HepG2 (cell line): ENCODE measurements at regions not wholly inside any gene's neighbourhood (a gene's known extent, or its start where the extent isn't known, plus 50 kb on each side); places are given as distances from the start of the nearest gene placed in this dataset.

ENCODE experiments used
- ATAC-seq: fragments of 200-7000 bp; cut with Tn5 transposase; 3 replicates; pipeline ENCODE4 v1.9.1; 2020; ENCODE audit warnings: mild to moderate bottlenecking, moderate library complexity
- BruUV-seq: library from RNA; stranded (reverse); fragments of 400-500 nt; replicated peaks from 2 replicates; lab custom pipeline; 2021; lab: Mats Ljungman, UMichigan
- CTCF ChIA-PET: fragments of 300-600 bp; formaldehyde crosslinking; extraction: SDS; loops from one replicate; lab custom pipeline; 2021; ENCODE audit warnings: low total read pairs, inconsistent platforms, low intra/inter-chr PET ratio; lab: Yijun Ruan, JAX
- POLR2A ChIA-PET: fragments of 350-600 bp; sonication (Branson Sonifier 250); formaldehyde crosslinking; loops from one replicate; lab custom pipeline; 2020; ENCODE audit warnings: antibody characterized with exemption, inconsistent platforms; lab: Yijun Ruan, JAX
- DNase-seq: peaks from one replicate; pipeline ENCODE4 v3.0.0-alpha.2; 2015; ENCODE audit warnings: low spot score
- FAIRE-seq: peaks from 3 replicates; lab custom pipeline; 2011; peaks lifted over from hg19 to GRCh38; lab: Jason Lieb, UNC
- H2AFZ ChIP-seq: one replicate; pipeline ENCODE4 v1.6.1; 2011; ENCODE audit warnings: low read length, inconsistent platforms
- H3K27ac ChIP-seq: fragments of 300-600 bp; 3 replicates; pipeline ENCODE4 v1.8.0; 2011; ENCODE audit warnings: mixed run types, mild to moderate bottlenecking, mixed read lengths, low read length, inconsistent platforms; ENCODE audit not compliant: insufficient read depth; ENCODE audit errors: extremely low read length
- H3K27me3 ChIP-seq, 2 experiments: fragments of 200-600 bp in 1 of 2; 2 replicates in 1 of 2; 3 replicates in 1 of 2; pipeline versions ENCODE4 v1.6.0 to v1.8.0; 2011; ENCODE audit warnings: low read length in 2 of 2, mild to moderate bottlenecking in 2 of 2, moderate library complexity in 2 of 2, inconsistent platforms in 1 of 2; ENCODE audit not compliant: insufficient read depth in 2 of 2, control insufficient read depth in 1 of 2
- H3K36me3 ChIP-seq, 2 experiments: fragments of 200-600 bp in 1 of 2; replicated peaks in 1 of 2; 2 replicates in 1 of 2; 3 replicates in 1 of 2; pipeline versions ENCODE4 v1.5.1 to v1.8.0; 2011; ENCODE audit warnings: low read length in 2 of 2, inconsistent platforms in 1 of 2; ENCODE audit not compliant: insufficient read depth in 2 of 2, control insufficient read depth in 1 of 2
- H3K4me1 ChIP-seq: 2 replicates; pipeline ENCODE4 v1.5.1; 2012; ENCODE audit warnings: low read length, inconsistent platforms; ENCODE audit not compliant: insufficient read depth
- H3K4me2 ChIP-seq: 2 replicates; pipeline ENCODE4 v1.6.0; 2011; ENCODE audit warnings: low read depth, low read length, inconsistent platforms
- H3K4me3 ChIP-seq, 3 experiments: fragments of 200-600 bp in 1 of 3; sonication (generic), shearing (Covaris generic) in 1 of 3; replicated peaks in 1 of 3; 2 replicates each; pipeline ENCODE4 v1.5.1; 2011 to 2016; ENCODE audit warnings: low read length in 3 of 3, inconsistent platforms in 2 of 3, low read depth in 2 of 3, mild to moderate bottlenecking in 2 of 3, control low read depth in 1 of 3, mixed read lengths in 1 of 3; ENCODE audit not compliant: insufficient read depth in 1 of 3
- H3K79me2 ChIP-seq: one replicate; pipeline ENCODE4 v1.6.1; 2011; ENCODE audit warnings: low read length, inconsistent platforms; ENCODE audit not compliant: insufficient read depth
- H3K9ac ChIP-seq: 2 replicates; pipeline ENCODE4 v1.6.0; 2011; ENCODE audit warnings: mild to moderate bottlenecking, low read depth, low read length, inconsistent platforms; ENCODE audit not compliant: insufficient read depth
- H3K9me3 ChIP-seq: 2 replicates; pipeline ENCODE4 v1.5.1; 2012; ENCODE audit warnings: mild to moderate bottlenecking, low read length
- H4K20me1 ChIP-seq: 2 replicates; pipeline ENCODE4 v1.6.0; 2011; ENCODE audit warnings: inconsistent platforms, mild to moderate bottlenecking, low read length, moderate library complexity; ENCODE audit not compliant: insufficient read depth
- ATF7 ChIP-seq, 2 experiments: fragments of 450-650 bp in 1 of 2; sonication (generic) in 1 of 2; formaldehyde crosslinking in 1 of 2; IDR thresholded peaks; 2 replicates each; pipeline versions ENCODE4 v1.4.0 to v1.6.1; 2016 to 2020; ENCODE audit warnings: antibody characterized with exemption in 1 of 2, mild to moderate bottlenecking in 1 of 2, missing genetic modification reagents in 1 of 2
- CBX2 ChIP-seq, 2 experiments: fragments of 200-600 bp in 1 of 2; sonication (generic); formaldehyde crosslinking in 1 of 2; IDR thresholded peaks; 2 replicates each; pipeline versions ENCODE4 v1.7.0 to v1.8.1; 2018 to 2022; ENCODE audit warnings: low read depth in 2 of 2, low read length in 1 of 2, mild to moderate bottlenecking in 1 of 2, missing genetic modification reagents in 1 of 2
- CHD4 ChIP-seq: fragments of 200-600 bp; sonication (generic); IDR thresholded peaks from 2 replicates; pipeline ENCODE4 v1.7.0; 2017; ENCODE audit warnings: mild to moderate bottlenecking, low read length, borderline replicate concordance
- DNMT1 ChIP-seq: sonication (generic); formaldehyde crosslinking; IDR thresholded peaks from 2 replicates; pipeline ENCODE4 v1.5.1; 2020; ENCODE audit warnings: mild to moderate bottlenecking, missing genetic modification reagents
- HHEX ChIP-seq: IDR thresholded peaks from 2 replicates; pipeline ENCODE4 v1.6.1; 2016; ENCODE audit warnings: control low read depth
- IRF2 ChIP-seq: IDR thresholded peaks from 2 replicates; pipeline ENCODE4 v1.6.1; 2018; ENCODE audit warnings: missing genetic modification reagents, missing compliant biosample characterization
- MAFG ChIP-seq: sonication (generic); formaldehyde crosslinking; IDR thresholded peaks from 2 replicates; pipeline ENCODE4 v1.5.1; 2020; ENCODE audit warnings: mild to moderate bottlenecking, missing genetic modification reagents
- RXRA ChIP-seq: sonication (generic); formaldehyde crosslinking; IDR thresholded peaks from 2 replicates; pipeline ENCODE4 v1.5.1; 2020; ENCODE audit warnings: missing genetic modification reagents
- SSRP1 ChIP-seq: IDR thresholded peaks from 2 replicates; pipeline ENCODE4 v1.6.1; 2016; ENCODE audit warnings: control low read depth
- SYNCRIP ChIP-seq: fragments of 200-400 bp; formaldehyde crosslinking; IDR thresholded peaks from 2 replicates; pipeline ENCODE4 v1.6.1; 2018; ENCODE audit warnings: mild to moderate bottlenecking, low read depth, low read length; ENCODE audit not compliant: insufficient read depth
- TAF15 ChIP-seq: fragments of 200-400 bp; formaldehyde crosslinking; IDR thresholded peaks from one replicate; pipeline ENCODE4 v1.6.1; 2018; ENCODE audit warnings: mild to moderate bottlenecking, low read depth, low read length; ENCODE audit not compliant: poor library complexity, severe bottlenecking
- ZIK1 ChIP-seq: sonication (generic); formaldehyde crosslinking; IDR thresholded peaks from 2 replicates; pipeline ENCODE4 v1.5.0; 2020; ENCODE audit warnings: mild to moderate bottlenecking, low read depth, missing genetic modification reagents, borderline replicate concordance
- ZNF121 ChIP-seq: sonication (generic); formaldehyde crosslinking; IDR thresholded peaks from 2 replicates; pipeline ENCODE4 v1.5.0; 2020; ENCODE audit warnings: mild to moderate bottlenecking, missing genetic modification reagents
- ZNF292 ChIP-seq: sonication (generic); formaldehyde crosslinking; IDR thresholded peaks from 2 replicates; pipeline ENCODE4 v1.8.1; 2022; ENCODE audit warnings: mild to moderate bottlenecking, low read depth, missing genetic modification reagents, borderline replicate concordance
- ZNF30 ChIP-seq: sonication (generic); formaldehyde crosslinking; IDR thresholded peaks from 2 replicates; pipeline ENCODE4 v1.5.0; 2020; ENCODE audit warnings: mild to moderate bottlenecking, missing genetic modification reagents
- WGBS: methylation state at CpG from one replicate; pipeline ENCODE4 v1.1.6; 2017; ENCODE audit warnings: low lambda C conversion rate; 5-methylcytosine and 5-hydroxymethylcytosine counted together
- in situ Hi-C: cut with HindIII; loops from 2 replicates; pipeline ENCODE4 v1.10.0; 2017; ENCODE audit warnings: low pct_unique_long_range_greater_than_20kb; ENCODE audit not compliant: extremely low pct_ligation_motif_present
- intact Hi-C: fragments of 100-400 bp; cut with micrococcal nuclease; formaldehyde crosslinking; loops from one replicate; pipeline ENCODE4 v1.10.0; 2022; ENCODE audit not compliant: unreplicated experiment
- TF ChIP-seq, protein P1 (sequence below): sonication (generic); formaldehyde crosslinking; IDR thresholded peaks from one replicate; pipeline ENCODE4 v1.5.1; 2020; ENCODE audit warnings: mild to moderate bottlenecking, missing genetic modification reagents; ENCODE audit errors: not compliant biosample characterization

DNA sequence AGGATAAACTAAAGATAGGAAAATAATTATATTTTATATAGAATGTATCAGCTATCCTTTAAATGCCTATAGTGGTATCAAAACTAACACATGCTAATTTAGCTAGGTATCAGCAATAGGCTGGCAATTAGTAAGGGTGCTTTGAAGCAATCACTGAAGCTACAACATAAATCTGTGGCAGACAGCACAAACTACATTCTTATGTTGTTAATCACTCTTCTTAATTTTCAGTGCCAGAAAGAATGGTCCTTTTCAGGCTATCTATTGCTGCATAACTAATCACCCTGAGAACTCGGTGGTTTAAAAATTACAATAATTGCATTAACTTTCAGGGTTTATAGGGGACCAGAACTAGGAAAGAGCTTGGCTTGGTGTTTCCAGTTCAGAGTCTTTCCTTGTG, 963.1 kb downstream of the EFNB2 start:
- intact Hi-C loops = no loop called here
- Histone ChIP-seq H3K79me2 (no peaks in the 10 kb centered on the region), H2AFZ (no peak overlapping the region), H4K20me1 (no peaks in the 10 kb centered on the region), H3K36me3 (no peaks in the 10 kb centered on the region), H3K27me3 (no peaks in the 10 kb centered on the region), H3K9ac (no peak overlapping the region), H3K4me3 (no peak overlapping the region), H3K27ac (no peak overlapping the region), H3K9me3 (peaks cover 60% of the 10 kb centered on the region), H3K4me1 (no peaks in the 10 kb centered on the region), H3K4me2 (no peak overlapping the region)
- in situ Hi-C loops = no loop called here
- WGBS = 0% methylated on average over 1 of the region's 1 CpG
- TF ChIP-seq IRF2 (CRISPR knock-in tag) (no peak), SSRP1 (CRISPR knock-in tag) (no peak), ZIK1 (CRISPR knock-in tag) (no peak), DNMT1 (no peak), ZNF30 (CRISPR knock-in tag) (no peak), ZNF121 (CRISPR knock-in tag) (no peak), CBX2 (IDR thresholded peaks at IDR 0.05; ENCODE audit: low read depth, low read length) (no peak), CBX2 (CRISPR knock-in tag; IDR thresholded peaks at IDR 0.05; ENCODE audit: low read depth) (no peak), ATF7 (IDR thresholded peaks at IDR 0.05) (no peak), ATF7 (CRISPR knock-in tag; IDR thresholded peaks at IDR 0.05) (no peak), TAF15 (no peak), ZNF292 (CRISPR knock-in tag) (no peak), MAFG (CRISPR knock-in tag) (no peak), HHEX (CRISPR knock-in tag) (no peak), SYNCRIP (no peak), RXRA (CRISPR knock-in tag) (no peak), CHD4 (no peak)
- TF ChIP-seq, protein P1, sequence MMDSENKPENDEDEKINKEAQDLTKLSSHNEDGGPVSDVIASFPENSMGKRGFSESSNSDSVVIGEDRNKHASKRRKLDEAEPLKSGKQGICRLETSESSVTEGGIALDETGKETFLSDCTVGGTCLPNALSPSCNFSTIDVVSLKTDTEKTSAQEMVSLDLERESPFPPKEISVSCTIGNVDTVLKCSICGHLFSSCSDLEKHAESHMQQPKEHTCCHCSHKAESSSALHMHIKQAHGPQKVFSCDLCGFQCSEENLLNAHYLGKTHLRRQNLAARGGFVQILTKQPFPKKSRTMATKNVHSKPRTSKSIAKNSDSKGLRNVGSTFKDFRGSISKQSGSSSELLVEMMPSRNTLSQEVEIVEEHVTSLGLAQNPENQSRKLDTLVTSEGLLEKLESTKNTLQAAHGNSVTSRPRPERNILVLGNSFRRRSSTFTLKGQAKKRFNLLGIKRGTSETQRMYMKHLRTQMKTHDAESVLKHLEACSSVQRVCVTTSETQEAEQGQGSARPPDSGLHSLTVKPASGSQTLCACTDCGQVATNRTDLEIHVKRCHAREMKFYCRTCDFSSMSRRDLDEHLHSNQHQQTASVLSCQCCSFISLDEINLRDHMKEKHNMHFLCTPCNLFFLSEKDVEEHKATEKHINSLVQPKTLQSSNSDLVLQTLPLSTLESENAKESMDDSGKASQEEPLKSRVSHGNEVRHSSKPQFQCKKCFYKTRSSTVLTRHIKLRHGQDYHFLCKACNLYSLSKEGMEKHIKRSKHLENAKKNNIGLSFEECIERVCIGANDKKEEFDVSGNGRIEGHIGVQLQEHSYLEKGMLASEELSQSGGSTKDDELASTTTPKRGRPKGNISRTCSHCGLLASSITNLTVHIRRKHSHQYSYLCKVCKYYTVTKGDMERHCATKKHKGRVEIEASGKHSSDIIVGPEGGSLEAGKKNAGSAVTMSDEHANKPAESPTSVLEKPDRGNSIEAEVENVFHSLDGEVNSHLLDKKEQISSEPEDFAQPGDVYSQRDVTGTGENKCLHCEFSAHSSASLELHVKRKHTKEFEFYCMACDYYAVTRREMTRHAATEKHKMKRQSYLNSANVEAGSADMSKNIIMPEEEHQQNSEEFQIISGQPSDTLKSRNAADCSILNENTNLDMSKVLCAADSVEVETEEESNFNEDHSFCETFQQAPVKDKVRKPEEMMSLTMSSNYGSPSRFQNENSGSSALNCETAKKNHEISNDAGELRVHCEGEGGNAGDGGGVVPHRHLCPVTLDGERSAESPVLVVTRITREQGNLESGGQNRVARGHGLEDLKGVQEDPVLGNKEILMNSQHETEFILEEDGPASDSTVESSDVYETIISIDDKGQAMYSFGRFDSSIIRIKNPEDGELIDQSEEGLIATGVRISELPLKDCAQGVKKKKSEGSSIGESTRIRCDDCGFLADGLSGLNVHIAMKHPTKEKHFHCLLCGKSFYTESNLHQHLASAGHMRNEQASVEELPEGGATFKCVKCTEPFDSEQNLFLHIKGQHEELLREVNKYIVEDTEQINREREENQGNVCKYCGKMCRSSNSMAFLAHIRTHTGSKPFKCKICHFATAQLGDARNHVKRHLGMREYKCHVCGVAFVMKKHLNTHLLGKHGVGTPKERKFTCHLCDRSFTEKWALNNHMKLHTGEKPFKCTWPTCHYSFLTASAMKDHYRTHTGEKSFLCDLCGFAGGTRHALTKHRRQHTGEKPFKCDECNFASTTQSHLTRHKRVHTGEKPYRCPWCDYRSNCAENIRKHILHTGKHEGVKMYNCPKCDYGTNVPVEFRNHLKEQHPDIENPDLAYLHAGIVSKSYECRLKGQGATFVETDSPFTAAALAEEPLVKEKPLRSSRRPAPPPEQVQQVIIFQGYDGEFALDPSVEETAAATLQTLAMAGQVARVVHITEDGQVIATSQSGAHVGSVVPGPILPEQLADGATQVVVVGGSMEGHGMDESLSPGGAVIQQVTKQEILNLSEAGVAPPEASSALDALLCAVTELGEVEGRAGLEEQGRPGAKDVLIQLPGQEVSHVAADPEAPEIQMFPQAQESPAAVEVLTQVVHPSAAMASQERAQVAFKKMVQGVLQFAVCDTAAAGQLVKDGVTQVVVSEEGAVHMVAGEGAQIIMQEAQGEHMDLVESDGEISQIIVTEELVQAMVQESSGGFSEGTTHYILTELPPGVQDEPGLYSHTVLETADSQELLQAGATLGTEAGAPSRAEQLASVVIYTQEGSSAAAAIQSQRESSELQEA (CRISPR knock-in tag) = no peak
- BruUV-seq = no TSS peak
- ChIA-PET POLR2A (no interaction called here), CTCF (no interaction called here)
- FAIRE-seq (no peak), DNase-seq (no peak), ATAC-seq (no peak)
